GM13976 (cell line): ENCODE measurements at regions not wholly inside any gene's neighbourhood (a gene's known extent, or its start where the extent isn't known, plus 50 kb on each side); places are given as distances from the start of the nearest gene placed in this dataset.

ENCODE experiments used
- DNase-seq: peaks from one replicate; pipeline ENCODE4 v3.0.0; 2012; ENCODE audit warnings: low spot score
- in situ Hi-C: fragments of 300-500 bp; cut with MboI; formaldehyde crosslinking; loops from one replicate; pipeline ENCODE4 v1.12.0; 2022; ENCODE audit warnings: low sequenced_read_pairs, mixed read lengths, inconsistent platforms; ENCODE audit not compliant: unreplicated experiment
- TF ChIP-seq, protein P1 (sequence below): IDR thresholded peaks from 2 replicates; pipeline ENCODE4 v1.5.1; 2012; ENCODE audit warnings: borderline replicate concordance, mild to moderate bottlenecking; ENCODE audit not compliant: insufficient read depth; ENCODE audit errors: extremely low read depth, missing control alignments, control extremely low read depth

DNA sequence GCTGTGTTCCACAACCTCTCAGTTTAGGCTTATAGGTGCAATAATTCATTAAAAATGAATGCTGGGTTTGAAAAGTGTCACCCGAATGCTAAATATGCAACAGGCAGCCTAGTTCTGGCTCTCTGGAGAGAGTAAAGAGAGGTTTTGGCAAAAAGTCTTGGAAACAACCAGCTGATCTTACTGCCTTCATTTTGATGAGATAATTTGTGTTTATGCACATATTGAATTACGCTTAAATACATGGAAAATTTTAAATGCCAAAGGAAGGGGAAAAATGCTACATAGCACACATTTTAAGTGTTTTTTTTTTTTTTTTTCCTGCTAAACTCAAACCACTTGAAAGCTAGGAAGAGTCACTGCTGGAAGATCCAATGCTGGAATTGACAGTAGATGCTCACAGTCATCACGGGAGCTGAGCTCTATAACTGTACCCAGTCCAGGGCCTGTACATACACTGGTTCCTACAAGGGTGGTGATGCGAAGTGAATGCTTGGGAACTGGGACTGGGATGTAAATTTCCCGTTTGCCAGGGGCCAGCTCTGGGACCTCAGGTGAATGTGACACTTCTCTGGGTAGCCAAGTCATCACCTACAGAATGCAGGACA is 151.5 kb downstream of the PFKFB3 start:
- no peak for DNase-seq
- TF ChIP-seq, protein P1, sequence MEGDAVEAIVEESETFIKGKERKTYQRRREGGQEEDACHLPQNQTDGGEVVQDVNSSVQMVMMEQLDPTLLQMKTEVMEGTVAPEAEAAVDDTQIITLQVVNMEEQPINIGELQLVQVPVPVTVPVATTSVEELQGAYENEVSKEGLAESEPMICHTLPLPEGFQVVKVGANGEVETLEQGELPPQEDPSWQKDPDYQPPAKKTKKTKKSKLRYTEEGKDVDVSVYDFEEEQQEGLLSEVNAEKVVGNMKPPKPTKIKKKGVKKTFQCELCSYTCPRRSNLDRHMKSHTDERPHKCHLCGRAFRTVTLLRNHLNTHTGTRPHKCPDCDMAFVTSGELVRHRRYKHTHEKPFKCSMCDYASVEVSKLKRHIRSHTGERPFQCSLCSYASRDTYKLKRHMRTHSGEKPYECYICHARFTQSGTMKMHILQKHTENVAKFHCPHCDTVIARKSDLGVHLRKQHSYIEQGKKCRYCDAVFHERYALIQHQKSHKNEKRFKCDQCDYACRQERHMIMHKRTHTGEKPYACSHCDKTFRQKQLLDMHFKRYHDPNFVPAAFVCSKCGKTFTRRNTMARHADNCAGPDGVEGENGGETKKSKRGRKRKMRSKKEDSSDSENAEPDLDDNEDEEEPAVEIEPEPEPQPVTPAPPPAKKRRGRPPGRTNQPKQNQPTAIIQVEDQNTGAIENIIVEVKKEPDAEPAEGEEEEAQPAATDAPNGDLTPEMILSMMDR, result no peak
- in situ Hi-C loops, result no loop called here

DNA sequence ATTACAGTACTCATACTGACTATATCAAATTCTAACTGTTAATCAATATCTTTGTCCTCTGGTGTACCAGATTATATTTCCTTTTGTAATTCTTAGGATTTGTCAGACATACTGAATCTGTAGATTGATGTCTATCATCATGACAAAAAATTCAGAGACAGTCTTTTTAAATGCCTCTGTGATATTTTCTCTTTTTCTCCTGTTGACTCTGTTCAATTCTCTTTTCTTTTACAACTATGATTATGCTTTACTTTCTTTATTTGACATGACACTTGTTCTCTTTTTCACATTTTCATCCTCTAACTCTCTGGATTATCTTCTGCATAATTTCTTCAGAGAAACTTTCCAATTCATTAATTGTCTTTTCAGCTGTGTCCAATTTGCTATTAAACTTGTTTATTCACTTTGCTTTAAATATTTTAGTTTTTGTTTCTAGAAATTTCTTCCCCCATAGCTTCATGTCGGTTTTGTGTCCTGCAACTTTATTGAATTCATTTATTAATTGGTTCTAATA is 153.6 kb downstream of the PFKFB3 start:
- in situ Hi-C loops, result no loop called here
- DNase-seq, result no peak
- TF ChIP-seq, protein P1, result no peak

DNA sequence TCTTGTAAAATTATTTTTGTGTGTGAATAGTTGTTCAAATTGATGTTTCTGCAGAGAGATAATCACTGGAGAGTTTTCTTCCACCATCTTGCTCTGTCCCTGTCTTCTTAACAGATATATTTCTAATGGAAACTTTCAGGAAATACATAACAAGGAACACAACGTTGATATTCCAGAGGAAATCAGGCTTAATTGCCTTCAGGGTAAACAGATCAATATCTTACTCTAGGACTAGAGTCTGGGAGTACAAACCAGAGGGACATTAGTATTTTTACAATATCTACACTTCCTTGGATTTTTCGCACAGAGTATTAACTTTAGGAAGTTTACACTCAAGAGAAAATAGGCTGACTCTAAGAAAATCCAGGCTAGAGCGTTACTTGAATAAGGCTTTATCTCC is 159.1 kb downstream of the PFKFB3 start:
- in situ Hi-C loops, result no loop called here
- TF ChIP-seq, protein P1, result no peak
- no peak for DNase-seq

DNA sequence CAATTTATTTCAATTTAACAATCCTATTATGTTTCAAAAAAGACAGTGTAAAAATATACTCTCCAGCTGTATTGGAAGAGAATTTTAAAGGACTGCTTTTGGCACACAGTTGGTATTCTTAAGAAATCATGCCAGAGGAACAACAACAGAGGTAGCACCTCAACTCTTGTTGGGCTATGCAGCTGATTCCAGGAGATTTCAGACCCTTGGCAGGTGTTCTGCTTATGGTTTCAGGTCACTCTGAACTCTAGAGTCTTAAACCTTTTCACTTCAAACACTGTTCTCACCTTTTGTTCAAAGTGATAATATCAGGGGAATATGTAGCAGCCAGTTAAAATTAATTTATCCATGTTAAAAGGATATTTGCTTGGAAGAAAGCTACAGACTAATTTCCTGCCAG is 160.1 kb downstream of the PFKFB3 start:
- TF ChIP-seq, protein P1, result no peak
- in situ Hi-C loops, result no loop called here
- DNase-seq, result no peak

DNA sequence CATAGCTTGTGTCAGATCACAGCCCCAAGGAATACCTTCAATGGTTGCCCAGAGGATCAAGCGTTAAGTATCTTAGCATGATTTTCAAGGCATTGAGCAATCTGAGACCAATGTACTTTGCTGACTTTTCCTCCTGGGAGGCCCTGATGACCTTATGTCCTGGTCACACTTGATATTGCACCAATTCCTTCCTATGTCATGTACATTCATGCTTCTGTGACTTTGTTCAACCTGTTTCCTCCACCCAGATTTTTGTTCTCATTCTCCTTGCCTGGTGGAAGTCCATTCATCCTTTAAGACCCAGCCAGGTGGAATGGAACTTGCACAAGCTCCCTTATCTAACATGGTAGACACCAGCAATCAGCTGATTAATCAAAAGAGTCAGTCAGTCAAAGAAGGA is 160.8 kb downstream of the PFKFB3 start:
- in situ Hi-C loops, result no loop called here
- DNase-seq, result no peak
- TF ChIP-seq, protein P1, result no peak

DNA sequence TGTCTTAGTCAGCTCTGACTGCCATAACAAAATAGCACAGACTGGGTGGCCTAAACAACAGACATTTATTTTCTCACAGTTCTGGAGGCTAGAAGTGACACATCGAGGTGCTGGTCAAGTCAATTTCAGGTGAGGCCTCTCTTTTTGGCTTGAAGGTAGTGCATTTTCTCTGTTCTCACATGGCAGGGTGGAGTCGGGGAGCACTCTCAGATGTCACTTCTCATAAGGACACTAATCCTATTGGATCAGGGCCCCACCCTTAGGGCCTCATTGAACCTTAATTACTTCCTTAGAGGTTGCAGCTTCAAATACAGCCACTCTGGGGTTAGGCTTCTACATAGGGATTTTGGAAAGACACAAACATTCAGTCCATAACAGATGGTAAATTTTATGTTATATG is 161.6 kb downstream of the PFKFB3 start:
- in situ Hi-C loops, result no loop called here

DNA sequence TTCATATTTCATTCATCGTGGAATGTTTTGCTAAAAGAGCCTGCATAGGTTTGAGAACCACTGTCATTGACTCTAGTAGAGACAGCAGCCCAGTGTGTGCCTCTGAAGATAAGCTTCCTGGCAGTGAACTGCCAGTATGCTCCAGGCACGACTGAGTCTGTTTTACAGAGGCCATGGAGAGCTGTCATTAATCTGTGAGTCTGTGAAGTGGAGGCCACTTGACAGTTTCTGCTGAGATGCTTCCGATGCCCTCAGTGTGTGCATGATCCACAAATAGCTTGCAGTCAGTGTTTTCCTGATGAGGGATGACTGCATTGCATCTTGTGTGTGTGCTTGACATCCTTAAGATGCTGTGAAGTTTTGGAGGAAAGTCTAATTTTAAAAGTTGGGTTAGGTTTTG is 162.2 kb downstream of the PFKFB3 start:
- DNase-seq, result no peak

More for the DNA sequence above, 161.6 kb downstream of the PFKFB3 start:
- TF ChIP-seq, protein P1, result no peak
- no peak for DNase-seq

More for the DNA sequence above, 162.2 kb downstream of the PFKFB3 start:
- in situ Hi-C loops, result no loop called here
- TF ChIP-seq, protein P1, result no peak
